Breast epithelium (tissue), 4 donors: ENCODE measurements at regions not wholly inside any gene's neighbourhood (a gene's known extent, or its start where the extent isn't known, plus 50 kb on each side); places are given as distances from the start of the nearest gene placed in this dataset.
A peak's percentile ranks its signal among the peaks of the same experiment; 100 is the strongest.

Experiments
- DNase-seq, 2 donors: peaks; one replicate each; pipeline ENCODE4 v3.0.0-alpha.2; 2019; ENCODE audit warnings: low spot score in 2 of 2
- H3K27ac ChIP-seq, 2 donors: fragments of 200-600 bp; sonication (generic) in 1 of 2; one replicate each; pipeline ENCODE4 v1.5.1; 2016 to 2019; ENCODE audit warnings: mild to moderate bottlenecking in 1 of 2
- H3K27me3 ChIP-seq, 2 donors: fragments of 200-600 bp; sonication (generic) in 1 of 2; one replicate each; pipeline versions ENCODE4 v1.5.1 to v1.6.0; 2017 to 2019; ENCODE audit warnings: control low read depth in 1 of 2, mild to moderate bottlenecking in 1 of 2
- H3K36me3 ChIP-seq: fragments of 200-600 bp; one replicate; pipeline ENCODE4 v1.5.1; 2019
- H3K4me1 ChIP-seq, 2 donors: fragments of 200-600 bp; sonication (generic); one replicate each; pipeline ENCODE4 v1.5.1; 2016 to 2019; ENCODE audit warnings: control low read depth in 1 of 2
- H3K4me3 ChIP-seq, 3 donors: fragments of 200-600 bp; sonication (generic); 1 replicate in 2 of 3; 2 replicates in 1 of 3; pipeline ENCODE4 v1.5.1; 2016 to 2019; ENCODE audit warnings: mild to moderate bottlenecking in 3 of 3, moderate library complexity in 2 of 3
- H3K9me3 ChIP-seq, 2 donors: fragments of 200-600 bp; sonication (generic) in 1 of 2; one replicate each; pipeline ENCODE4 v1.5.1; 2016 to 2019; ENCODE audit warnings: control low read depth in 1 of 2
- CTCF ChIP-seq, 3 donors: fragments of 450-650 bp; IDR thresholded peaks; one replicate each; pipeline ENCODE4 v1.5.1; 2016 to 2017; ENCODE audit warnings: antibody characterized with exemption in 3 of 3, mild to moderate bottlenecking in 3 of 3, moderate library complexity in 3 of 3
- POLR2A ChIP-seq: fragments of 450-650 bp; IDR thresholded peaks from one replicate; pipeline ENCODE4 v1.6.1; 2016; ENCODE audit warnings: antibody characterized with exemption, mild to moderate bottlenecking, moderate library complexity
- POLR2AphosphoS5 ChIP-seq, 3 donors: sonication (generic); formaldehyde crosslinking; IDR thresholded peaks; one replicate each; pipeline ENCODE4 v1.6.1; 2017; ENCODE audit warnings: antibody characterized with exemption in 3 of 3
- intact Hi-C: fragments of 100-400 bp; cut with DNase I; formaldehyde crosslinking; loops from one replicate; pipeline ENCODE4 v1.15.1; 2023; ENCODE audit warnings: low total_unique reads

GRCh38 chr1:244273845-244274619 lies 177.7 kb downstream of the ADSS2 start:
- Histone ChIP-seq H3K9me3 (peaks cover 6 to 7% of the 10 kb centered on the region in 2 donors), H3K27me3 (no peaks in the 10 kb centered on the region), H3K4me1 (no peaks in the 10 kb centered on the region), H3K27ac (peak overlapping the region; percentile 52 to 54), H3K36me3 (no peaks in the 10 kb centered on the region), H3K4me3 (peak overlapping the region in 2 of 3 donors; percentile 3 to 26)
- no peak for TF ChIP-seq POLR2AphosphoS5 (IDR thresholded peaks at IDR 0.05)
- TF ChIP-seq POLR2A = no peak
- no peak for TF ChIP-seq CTCF (IDR thresholded peaks at IDR 0.05)
- peak in 1 of 2 donors; percentile 36 for DNase-seq
- intact Hi-C loops = no loop called here

GRCh38 chr1:244276646-244277045 lies 175.1 kb downstream of the ADSS2 start:
- Histone ChIP-seq H3K27me3 (no peaks in the 10 kb centered on the region), H3K27ac (no peak overlapping the region), H3K9me3 (no peaks in the 10 kb centered on the region), H3K36me3 (no peaks in the 10 kb centered on the region), H3K4me1 (no peaks in the 10 kb centered on the region), H3K4me3 (no peak overlapping the region)
- TF ChIP-seq POLR2AphosphoS5 (IDR thresholded peaks at IDR 0.05) (no peak), CTCF (IDR thresholded peaks at IDR 0.05) (no peak), POLR2A (no peak)
- intact Hi-C loops = no loop called here
- DNase-seq = no peak

GRCh38 chr1:244280201-244280600 lies 171.5 kb downstream of the ADSS2 start:
- Histone ChIP-seq H3K27me3 (no peaks in the 10 kb centered on the region), H3K4me3 (no peak overlapping the region), H3K9me3 (no peaks in the 10 kb centered on the region), H3K36me3 (no peaks in the 10 kb centered on the region), H3K4me1 (no peaks in the 10 kb centered on the region), H3K27ac (no peak overlapping the region)
- TF ChIP-seq POLR2AphosphoS5 (IDR thresholded peaks at IDR 0.05) = no peak
- TF ChIP-seq POLR2A = no peak
- no peak for TF ChIP-seq CTCF (IDR thresholded peaks at IDR 0.05)
- intact Hi-C loops = no loop called here
- no peak for DNase-seq

- intact Hi-C loops = no loop called here
- Histone ChIP-seq H3K27me3 (no peaks in the 10 kb centered on the region), H3K36me3 (no peaks in the 10 kb centered on the region), H3K4me3 (no peak overlapping the region), H3K9me3 (no peaks in the 10 kb centered on the region), H3K4me1 (no peaks in the 10 kb centered on the region), H3K27ac (no peak overlapping the region)
- no peak for DNase-seq
- TF ChIP-seq POLR2AphosphoS5 (IDR thresholded peaks at IDR 0.05) = no peak
- no peak for TF ChIP-seq POLR2A
- no peak for TF ChIP-seq CTCF (IDR thresholded peaks at IDR 0.05)
Observed at GRCh38 chr1:244280859-244281258, 170.8 kb downstream of the ADSS2 start.

GRCh38 chr1:244283772-244284171 lies 167.9 kb downstream of the ADSS2 start:
- DNase-seq = no peak
- no peak for TF ChIP-seq CTCF (IDR thresholded peaks at IDR 0.05)
- TF ChIP-seq POLR2AphosphoS5 (IDR thresholded peaks at IDR 0.05) = no peak
- TF ChIP-seq POLR2A = no peak
- H3K36me3 ChIP-seq = no peaks in the 10 kb centered on the region
- H3K9me3 ChIP-seq = no peaks in the 10 kb centered on the region
- no peak overlapping the region for H3K27ac ChIP-seq
- no peaks in the 10 kb centered on the region for H3K4me1 ChIP-seq
- no peaks in the 10 kb centered on the region for H3K27me3 ChIP-seq
- intact Hi-C loops = no loop called here
- no peak overlapping the region for H3K4me3 ChIP-seq
